ENCODE measurements at regions not wholly inside any gene's neighbourhood (a gene's known extent, or its start where the extent isn't known, plus 50 kb on each side); places are given as distances from the start of the nearest gene placed in this dataset.
"Not testable (repeated sequence)": the region's sequence is repeated elsewhere in the genome, so short reads cannot be mapped to it uniquely, and the experiment has no call there.

DNA sequence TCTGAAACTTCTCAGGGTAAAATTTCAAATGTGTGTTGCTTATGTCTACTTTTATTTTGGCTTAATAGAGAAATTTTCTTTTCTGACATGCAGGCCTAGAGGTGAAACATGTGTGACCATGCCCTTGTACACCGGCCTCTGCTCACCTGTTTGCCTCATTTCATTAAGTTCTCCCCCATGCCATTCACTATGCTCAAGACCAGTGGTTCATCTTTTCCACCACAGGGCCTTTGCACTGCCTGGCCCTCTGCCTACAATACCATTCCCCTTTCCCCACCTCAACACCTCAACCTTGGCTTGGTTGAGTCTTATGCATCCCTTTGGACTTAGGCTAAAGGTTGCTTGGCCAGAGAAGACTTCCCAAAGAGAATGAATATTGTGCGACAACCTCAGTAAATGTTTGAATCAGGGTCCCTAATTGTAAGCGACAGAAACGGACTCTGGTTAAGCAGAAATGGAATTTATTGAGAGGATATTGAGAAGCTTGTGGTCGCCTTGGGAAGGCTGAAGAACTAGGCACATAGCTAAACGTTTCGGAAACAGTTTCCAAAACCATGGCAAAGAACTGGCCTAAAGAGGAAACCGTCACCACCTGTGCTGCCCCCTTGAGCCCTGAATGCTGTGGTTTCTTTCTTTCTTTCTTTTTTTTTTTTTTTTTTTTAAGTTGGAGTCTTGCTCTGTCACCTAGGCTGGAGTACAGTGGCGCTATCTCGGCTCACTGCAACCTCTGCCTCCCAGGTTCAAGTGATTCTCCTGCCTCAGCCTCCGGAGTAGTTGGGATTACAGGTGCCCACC lies 152.2 kb downstream of the SOX4 start:
- DNase-seq: no peak

DNA sequence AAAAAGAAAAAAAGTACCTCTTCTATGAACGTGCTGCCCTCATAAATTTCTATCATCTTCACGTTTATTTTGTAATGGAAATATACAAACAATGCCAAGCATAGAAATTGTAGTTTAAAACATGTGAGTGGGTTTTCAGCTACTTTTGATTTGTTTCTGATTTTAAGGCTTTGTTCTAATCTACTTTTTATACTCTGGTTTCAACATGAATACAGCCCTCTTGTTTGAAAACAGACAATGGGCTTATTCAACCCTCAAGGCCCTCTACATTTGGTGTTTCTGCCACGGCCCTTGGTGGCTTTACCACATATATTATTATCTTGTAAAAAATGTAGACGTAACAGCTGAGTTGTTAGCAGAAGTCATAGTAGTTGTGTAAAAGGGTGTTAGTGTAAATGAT lies 153.9 kb downstream of the SOX4 start:
- DNase-seq: no peak

DNA sequence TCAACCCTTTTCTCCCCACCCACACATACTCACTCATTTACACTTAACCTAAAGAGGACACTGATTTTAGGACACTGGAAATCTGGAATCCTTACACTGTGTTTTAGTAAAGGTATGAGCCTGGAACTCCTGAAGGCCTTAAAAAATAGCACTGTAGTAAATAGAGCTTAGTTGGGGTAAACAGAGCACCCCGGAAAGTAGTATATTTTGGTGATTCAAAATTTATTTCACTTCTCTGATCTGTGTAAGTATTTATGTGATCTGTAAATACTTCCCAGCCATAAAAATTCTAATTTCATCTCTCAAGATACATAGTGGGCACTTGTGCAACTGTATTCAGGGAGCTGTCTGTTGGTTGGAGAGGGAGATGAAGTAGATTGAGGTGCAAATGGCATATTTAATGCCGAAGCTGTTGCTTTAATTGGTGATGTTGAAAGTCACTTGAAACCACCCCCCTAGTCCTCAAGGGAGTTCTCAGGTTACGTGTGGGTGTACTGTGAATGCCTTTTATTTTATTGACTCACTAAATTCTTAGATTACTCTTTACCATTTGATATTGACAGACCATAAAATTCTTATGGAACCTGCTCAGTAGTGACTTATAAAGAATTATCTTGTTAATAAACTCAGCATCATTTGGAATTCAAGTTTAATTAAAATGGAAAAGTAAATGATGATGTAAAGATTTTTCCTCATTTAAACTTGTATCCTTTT lies 154.9 kb downstream of the SOX4 start:
- DNase-seq: no peak

DNA sequence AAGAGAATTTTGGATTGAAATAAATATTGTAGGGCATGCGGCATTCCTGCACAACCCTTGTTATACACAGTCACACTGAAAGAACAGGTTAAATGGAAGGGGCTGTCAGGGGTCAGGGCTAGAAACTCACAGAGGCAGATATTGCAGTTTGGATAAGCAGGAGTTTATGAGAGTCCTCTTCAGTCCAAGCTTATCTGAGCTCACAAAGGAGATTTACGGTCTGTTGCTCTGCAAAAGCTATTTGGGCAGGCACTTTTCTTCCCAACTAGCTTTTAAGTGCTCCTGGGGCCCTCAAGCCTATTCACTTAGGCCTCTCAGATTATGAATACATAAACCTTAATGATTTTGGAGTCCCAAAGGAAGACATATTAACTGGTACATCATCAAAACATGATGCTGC lies 156.2 kb downstream of the SOX4 start:
- no peak for DNase-seq

DNA sequence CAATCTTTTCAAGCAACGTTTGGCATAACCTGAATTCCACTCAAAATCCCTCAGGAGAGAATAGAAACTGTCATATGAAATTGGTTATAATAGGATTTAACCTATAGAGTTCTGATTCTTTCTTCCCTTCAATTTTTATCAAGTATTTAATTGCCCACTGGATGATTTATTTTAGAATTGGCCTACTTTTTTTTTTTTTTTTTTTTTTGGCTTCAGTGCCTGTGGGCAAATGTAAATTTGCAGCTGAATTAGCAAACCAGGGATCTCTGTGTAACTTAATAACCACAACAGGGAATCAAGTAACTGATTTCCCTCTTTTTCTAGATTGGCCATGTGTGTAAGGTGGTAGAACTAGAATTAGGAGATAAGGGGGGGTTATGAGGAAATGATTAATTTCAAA lies 157.0 kb downstream of the SOX4 start:
- DNase-seq: no peak

DNA sequence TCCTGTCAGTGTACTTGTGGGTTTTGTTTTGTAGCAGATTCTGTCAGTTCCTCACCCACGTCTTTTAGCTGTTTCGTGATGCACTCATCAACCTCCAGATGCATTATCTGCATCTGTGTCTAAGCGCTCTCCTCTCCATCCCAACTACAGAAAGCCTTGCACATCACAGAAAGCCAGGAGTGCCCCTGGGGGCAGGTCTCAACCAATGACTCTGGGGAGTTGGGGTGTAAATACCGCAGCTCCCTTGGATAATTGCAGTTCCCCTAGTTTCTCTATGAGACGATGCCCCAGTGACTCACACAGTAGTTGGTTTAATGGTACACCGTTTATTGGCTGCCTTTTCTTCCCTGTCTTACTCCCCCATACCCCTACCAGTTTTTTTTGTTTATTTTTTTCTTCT lies 158.1 kb downstream of the SOX4 start:
- DNase-seq: peak in 1 of 5 experiments; percentile 4

DNA sequence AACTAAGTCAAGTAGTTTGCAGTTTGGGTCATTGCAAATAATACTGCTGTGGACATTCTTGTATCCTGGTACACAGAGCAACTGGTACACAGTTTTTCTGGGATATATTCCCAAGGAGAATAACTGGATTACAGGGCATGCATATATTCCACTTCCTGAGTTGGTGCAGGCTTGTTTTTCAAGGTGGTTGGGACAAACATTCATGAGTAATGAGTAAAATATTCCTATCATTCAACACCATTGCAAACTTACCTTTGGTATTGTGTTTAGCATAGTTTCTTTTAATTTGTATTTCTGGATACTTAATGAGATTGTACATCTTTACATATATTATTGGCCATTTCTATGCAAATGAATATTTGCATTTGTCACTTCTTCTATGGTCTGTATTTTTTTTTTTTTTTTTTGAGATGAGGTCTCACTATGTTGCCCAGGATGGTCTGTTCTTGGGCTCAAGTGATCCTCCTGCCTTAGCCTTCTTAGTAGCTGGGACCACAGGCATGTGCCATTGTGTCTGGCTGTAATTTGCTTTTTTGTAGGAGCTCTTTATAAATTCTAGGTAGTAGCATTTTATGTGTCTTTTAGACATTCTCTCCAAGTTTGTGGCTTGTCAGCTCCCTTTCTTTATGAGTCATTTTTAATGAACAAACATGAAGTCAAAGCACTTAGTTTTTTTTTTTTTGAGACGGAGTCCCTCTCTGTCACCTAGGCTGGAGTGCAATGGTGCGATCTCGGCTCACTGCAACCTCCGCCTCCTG lies 158.7 kb downstream of the SOX4 start:
- no peak for DNase-seq

DNA sequence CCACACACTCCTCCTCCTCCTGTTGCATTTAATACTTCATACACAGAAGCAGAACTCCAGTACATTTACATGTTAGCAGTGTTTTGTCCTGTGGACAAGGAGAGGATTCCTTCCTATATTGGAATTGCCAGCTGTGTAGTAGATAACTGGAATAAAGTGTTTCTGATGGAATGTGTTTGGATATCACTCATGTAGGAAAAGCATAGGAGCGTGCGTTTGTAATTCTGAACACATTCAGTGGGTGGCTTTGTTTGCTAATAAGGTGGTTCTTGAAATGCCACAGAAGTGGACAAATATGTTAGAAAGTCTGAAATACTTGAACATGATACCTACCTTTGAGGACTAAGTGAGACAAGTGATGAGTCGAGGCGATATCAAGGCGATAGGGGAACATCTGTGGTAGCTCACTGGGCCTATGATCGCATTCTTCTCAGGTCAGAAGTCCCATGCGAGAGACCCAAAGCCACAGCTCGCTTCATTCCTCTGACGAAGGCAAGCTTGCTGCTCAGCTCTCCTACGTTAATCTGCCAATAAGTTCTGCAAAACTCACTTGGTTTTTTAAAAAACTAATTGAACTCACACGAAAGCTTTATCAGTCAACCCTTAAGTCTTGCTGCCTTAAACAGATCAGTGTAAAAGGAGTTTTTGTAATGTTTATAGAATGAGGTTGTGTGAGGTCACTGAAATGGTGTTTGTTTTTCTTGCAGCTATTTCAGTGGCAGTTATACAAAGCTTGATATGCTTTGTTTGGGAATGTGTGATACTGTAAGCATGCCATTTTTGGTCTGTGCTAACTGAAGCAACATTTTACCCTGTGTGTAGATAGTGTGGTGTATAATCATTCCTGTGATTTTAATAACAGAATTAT lies 159.9 kb downstream of the SOX4 start:
- no peak for DNase-seq

DNA sequence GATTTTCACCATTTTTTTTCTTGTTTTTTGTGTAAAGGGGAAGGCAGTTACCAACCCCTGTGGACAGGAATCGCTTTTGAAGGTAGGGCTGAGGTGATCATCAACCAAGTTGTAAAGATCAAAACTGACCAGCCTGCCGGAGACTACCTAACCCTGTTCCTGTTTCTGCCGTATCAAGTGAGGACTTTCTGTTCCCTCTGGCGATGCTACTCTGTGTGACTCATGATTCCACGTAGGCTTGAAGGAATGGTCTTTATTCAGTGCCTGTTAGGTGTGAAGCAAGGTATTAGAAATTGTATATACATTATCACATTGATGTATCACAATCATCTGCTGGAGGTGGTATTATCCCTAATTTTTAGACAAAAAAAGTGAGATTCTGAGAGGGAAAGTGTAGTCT lies 161.3 kb downstream of the SOX4 start:
- DNase-seq: no peak

DNA sequence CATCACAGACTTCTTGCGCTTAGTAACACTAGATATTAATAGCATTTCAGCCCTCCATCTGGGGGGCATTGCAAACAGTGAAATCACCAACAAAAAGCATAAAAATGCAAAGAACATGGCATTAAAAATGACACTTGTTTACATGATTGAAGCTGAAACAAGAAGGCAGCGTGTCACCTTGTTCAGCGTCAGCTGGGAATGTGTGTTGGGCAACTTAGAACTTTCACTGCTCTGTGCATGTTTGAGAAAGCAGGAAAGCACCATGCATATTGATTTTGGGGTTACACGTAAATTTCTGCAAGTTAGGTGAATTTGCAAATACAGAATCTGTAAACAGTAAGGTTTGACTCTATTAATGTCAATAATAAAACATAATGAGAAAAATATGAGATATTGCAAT lies 162.9 kb downstream of the SOX4 start:
- no peak for DNase-seq

DNA sequence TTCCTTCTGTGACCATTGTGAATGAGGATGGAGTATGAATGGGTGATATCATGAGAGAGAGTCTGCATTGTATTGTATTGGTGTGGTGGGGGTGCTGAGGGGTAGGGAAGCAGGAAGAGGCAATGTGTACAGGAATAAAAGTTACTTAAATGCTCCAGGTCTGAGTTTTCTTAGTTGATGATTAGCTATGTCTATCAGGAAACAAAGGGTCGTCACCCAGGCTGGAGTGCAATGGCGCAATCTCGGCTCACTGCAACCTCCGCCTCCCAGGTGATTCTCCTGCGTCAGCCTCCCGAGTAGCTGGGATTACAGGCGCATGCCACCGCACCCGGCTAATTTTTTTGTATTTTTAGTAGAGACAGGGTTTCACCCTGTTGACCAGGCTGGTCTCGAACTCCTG lies 163.8 kb downstream of the SOX4 start:
- not testable (repeated sequence) for DNase-seq

DNA sequence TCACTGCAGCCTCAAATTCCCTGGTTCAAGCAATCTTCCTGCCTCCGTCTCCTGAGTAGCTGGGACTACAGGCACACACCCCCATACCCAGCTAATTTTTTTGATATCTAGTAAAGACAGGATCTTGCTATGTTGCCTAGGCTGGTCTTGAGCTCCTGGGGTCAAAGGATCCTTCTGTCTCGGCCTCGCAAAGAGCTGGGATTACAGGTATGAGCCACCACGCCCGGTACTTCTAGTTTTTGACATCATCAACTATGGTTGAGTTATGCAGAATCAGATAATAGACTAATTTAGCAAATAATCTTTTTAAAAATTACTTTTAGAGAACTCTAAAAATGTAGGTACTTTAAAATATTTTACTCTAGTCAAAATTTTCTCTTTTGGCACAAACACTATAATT lies 166.2 kb downstream of the SOX4 start:
- no peak for DNase-seq

DNA sequence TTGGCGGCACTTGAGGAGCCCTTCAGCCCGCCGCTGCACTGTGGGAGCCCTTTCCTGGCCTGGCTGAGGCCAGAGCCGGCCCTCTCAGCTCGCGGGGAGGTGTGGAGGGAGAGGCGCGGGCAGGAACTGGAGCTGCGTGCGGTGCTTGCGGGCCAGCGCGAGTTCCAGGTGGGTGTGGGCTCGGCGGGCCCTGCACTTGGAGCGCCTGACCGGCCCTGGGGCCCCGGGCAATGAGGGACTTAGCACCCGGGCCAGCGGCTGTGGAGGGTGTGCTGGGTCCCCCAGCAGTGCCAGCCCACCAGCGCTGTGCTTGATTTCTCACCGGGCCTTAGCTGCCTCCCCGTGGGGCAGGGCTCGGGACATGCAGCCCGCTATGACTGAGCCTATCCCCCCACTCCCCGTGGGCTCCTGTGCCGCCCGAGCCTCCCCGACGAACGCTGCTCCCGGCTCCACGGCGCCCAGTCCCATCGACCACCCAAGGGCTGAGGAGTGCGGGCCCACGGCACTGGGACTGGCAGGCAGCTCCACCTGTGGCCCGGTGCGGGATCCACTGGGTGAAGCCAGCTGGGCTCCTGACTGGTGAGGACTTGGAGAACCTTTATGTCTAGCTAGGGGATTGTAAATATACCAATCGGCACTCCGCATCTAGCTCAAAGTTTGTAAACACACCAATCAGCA lies 167.6 kb downstream of the SOX4 start:
- DNase-seq: not testable (repeated sequence)

DNA sequence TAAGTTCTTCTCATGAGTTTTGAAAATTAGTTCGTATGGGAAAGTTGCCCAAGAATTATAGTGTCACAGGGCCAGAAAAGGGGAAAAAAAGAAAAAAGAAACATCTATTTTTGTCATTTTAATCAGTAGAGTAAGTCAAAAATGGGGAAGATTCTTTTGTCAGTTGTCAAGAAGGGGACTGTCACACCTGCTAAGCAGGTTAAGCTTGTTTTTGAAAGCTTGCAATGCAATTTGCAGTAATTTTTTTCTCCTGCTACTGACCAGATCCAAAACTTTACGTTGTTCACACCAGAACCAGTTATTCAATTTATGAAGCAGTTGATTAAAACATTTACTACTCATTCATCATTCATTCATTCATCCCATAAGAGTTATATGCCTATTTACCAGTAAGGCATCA lies 171.4 kb downstream of the SOX4 start:
- no peak for DNase-seq

DNA sequence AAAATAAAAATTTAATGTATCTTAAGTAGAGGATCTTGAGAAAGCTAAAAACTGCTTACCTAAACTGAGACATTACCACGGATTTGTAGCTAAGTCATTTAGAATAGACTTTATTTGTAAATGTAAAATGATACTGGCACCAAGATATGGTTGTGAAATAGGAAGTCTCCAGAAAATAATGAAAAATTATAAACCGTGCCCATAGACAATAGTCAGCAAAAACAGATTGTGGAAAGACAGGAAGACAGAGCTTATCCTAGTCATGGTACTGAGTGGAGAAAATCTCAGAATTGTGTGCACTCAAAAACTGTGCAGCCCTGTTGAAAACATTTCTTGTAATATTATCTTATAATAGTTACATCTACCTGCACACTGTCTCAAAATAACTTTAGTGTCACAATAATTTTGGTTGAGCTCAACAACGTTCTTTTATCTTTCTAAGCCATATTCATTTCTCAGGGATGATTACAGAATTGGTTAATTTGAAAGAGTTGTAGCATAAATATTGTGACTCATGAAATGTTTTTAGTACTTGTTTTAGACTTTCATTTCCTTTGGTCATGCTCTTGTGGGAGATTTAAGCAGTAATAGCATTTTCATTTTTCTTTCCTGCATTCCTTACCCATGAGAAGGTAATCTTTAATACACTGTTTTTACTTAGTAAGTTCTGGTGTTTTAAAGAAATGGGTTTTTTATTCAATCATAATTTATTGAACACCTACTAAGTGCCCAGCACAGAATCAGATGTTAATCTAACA lies 174.5 kb downstream of the SOX4 start:
- DNase-seq: no peak

DNA sequence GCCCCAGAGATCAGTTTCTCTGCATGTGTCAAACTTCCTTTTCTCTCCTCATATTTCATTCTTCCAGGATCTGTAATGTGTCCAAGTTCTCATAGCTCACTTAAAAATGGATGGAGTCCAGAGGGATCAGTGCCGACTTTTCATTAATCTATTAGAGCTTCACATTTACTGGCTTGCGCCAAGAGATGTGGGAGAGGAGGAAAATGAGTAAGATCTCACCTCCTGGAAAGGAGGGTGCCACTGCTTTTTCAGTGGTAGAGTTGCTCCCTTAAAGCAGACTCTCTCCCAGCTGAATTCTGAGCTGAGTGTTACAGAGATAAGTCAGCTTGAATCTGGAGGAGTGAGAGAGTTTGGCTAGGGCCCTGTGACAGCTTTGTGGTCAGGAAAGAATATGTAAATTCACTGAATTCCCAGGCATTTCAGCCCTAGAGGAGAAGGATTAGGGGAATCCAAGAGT lies 175.9 kb downstream of the SOX4 start:
- DNase-seq: no peak

DNA sequence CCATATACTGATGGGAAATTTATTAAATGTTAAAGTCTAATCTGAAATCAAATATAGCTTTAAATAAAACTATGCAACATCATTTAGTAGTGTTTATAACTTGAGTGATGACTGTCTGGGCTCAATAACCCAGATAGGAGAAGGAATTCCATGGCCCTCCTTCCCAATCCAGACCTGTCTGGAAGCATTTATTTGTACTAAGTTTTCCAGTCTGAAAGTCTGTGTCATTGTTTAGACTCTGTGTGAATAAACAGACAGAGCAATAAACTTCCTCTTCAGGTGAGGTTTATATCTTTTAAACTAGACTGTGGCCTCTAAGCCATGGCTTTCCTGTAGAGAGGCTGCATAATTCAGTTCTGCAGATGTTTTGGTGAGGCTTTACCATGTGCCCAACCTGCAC lies 176.4 kb downstream of the SOX4 start:
- no peak for DNase-seq

DNA sequence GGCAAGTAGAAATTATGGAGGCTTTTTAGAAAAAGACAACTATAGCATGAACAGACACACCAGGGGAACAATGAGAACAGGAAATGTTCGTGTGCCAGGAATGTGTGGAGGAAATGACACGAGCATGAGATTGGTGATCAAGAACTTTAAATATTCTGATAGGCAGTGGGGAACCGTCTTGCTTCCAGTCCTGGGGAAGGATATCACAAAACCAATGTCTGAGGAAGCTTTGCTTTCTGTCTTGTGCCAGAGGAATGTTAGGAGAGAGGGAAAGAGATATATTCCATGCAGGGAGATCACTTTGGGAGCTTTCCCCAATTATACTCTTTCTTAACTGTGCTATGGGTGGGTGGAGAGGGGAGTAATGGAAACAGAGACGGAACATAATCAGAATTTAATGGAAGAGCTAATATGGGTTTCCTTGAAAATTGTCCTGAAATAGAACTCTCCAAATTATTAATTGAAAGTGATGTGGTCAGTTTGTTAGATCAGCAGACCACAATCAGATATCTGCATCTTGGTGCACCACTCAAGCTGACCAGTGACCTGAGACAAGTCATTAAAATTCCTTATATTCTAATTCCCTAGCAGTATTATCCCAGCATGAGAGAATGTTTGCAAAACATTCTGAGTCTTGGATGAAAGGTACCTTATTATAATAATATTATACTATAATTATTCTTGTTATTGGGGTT lies 178.2 kb downstream of the SOX4 start:
- no peak for DNase-seq

DNA sequence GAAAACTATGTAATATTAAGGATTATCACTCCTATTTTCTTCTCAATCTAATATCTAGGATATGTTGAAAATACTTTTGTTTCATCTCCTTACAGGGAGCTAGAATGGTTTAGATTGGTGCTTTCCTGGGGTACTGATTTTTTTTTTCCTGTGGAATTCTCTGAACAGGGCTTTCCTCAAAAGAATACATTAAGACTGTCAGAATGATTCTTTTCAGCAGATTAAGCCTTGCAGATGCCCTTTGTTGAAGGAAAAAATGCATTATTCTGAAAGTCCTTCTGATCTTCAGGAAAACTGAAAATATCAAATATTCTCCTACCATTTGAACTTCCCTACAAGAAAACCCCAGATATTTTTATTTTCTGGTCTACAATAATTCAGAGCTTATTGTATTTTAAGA lies 178.9 kb downstream of the SOX4 start:
- DNase-seq: no peak

DNA sequence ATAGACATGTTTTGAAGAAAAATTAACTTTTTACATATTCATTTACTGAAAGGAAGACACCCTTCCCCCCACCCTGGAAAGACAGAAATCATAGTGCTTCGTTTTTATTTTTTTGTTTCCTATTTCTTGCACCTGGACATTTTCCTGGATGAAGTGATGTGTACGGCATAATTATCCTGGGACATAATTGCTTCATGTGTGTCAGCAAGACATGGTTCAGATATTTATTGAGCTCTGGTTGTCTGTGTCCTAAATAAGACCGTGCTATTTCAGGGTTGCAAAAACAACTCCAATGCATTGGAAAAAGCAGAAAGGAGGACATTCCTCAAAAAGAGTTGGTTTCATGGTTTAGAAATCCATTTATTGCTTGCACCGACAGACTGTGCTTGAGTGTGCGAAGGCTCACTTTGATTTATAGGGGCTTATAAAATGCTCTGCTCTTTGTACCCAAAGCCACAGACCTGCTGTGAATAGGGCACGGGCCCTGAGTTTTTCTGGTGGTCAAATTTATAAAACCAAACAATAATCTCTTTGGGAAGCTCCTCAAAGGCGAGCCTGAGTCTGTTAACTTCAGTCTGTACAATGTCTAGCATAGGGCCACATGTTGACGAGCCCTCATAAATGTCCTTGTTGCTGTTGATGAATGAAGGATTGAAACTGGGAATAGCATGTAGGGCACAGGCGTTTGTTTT lies 179.5 kb downstream of the SOX4 start:
- no peak for DNase-seq
